H1 (cell line): ENCODE measurements at regions not wholly inside any gene's neighbourhood (a gene's known extent, or its start where the extent isn't known, plus 50 kb on each side); places are given as distances from the start of the nearest gene placed in this dataset.

Experiments used
- CTCF ChIA-PET: fragments of 300-600 bp; sonication (Branson Sonifier 250); formaldehyde crosslinking; loops from one replicate; lab custom pipeline; 2021; ENCODE audit not compliant: partially characterized antibody; lab: Charles Lee
- POLR2A ChIA-PET: fragments of 300-600 bp; sonication (Branson Sonifier 250); formaldehyde crosslinking; loops from one replicate; lab custom pipeline; 2021; ENCODE audit warnings: inconsistent platforms; ENCODE audit not compliant: partially characterized antibody; lab: Charles Lee
- DNase-seq, 2 experiments: peaks; one replicate each; pipeline versions ENCODE4 v3.0.0 to v3.0.0-alpha.2; 2010 to 2022; ENCODE audit warnings: low spot score in 2 of 2, low read depth in 1 of 2, mixed read lengths in 1 of 2
- FAIRE-seq: peaks from 2 replicates; lab custom pipeline; 2011; peaks lifted over from hg19 to GRCh38; lab: Jason Lieb, UNC
- H2AFZ ChIP-seq: 2 replicates; pipeline ENCODE4 v1.8.1; 2012; ENCODE audit warnings: low read length, inconsistent platforms
- H2AK5ac ChIP-seq: 2 replicates; pipeline ENCODE4 v1.6.1; 2013; ENCODE audit warnings: low read depth, low read length
- H2BK120ac ChIP-seq: replicated peaks from 2 replicates; pipeline ENCODE3; 2013; ENCODE audit warnings: low read depth, low read length, inconsistent platforms
- H2BK12ac ChIP-seq: 2 replicates; pipeline ENCODE4 v1.6.1; 2013; ENCODE audit warnings: low read depth, low read length
- H2BK15ac ChIP-seq: 2 replicates; pipeline ENCODE4 v1.6.1; 2013; ENCODE audit warnings: low read length
- H2BK20ac ChIP-seq: 2 replicates; pipeline ENCODE4 v1.6.1; 2013; ENCODE audit warnings: low read length
- H2BK5ac ChIP-seq: 2 replicates; pipeline ENCODE4 v1.6.1; 2013; ENCODE audit warnings: low read depth, low read length
- H3K14ac ChIP-seq: 2 replicates; pipeline ENCODE4 v1.6.1; 2013; ENCODE audit warnings: inconsistent platforms; ENCODE audit not compliant: insufficient read length
- H3K18ac ChIP-seq: 2 replicates; pipeline ENCODE4 v1.6.1; 2013; ENCODE audit warnings: low read length; ENCODE audit errors: extremely low read depth
- H3K23ac ChIP-seq: 2 replicates; pipeline ENCODE4 v1.6.1; 2013; ENCODE audit warnings: inconsistent platforms; ENCODE audit not compliant: insufficient read length
- H3K23me2 ChIP-seq: 2 replicates; pipeline ENCODE4 v1.6.1; 2013; ENCODE audit warnings: low read depth, low read length
- H3K27ac ChIP-seq: 2 replicates; pipeline ENCODE4 v1.6.1; 2011; ENCODE audit warnings: low read depth, low read length, inconsistent platforms
- H3K27me3 ChIP-seq, 4 experiments: replicated peaks in 1 of 4; 1 replicate in 1 of 4; 2 replicates in 3 of 4; pipeline versions ENCODE4 v1.6.1 to v1.8.1; 2011 to 2013; ENCODE audit warnings: low read length in 3 of 4, mild to moderate bottlenecking in 3 of 4, inconsistent platforms in 2 of 4, mixed read lengths in 2 of 4, moderate library complexity in 1 of 4; ENCODE audit not compliant: control insufficient read depth in 3 of 4, insufficient read depth in 3 of 4; ENCODE audit errors: extremely low read depth in 1 of 4
- H3K36me3 ChIP-seq, 4 experiments: 2 replicates each; pipeline versions ENCODE4 v1.6.1 to v1.8.1; 2011 to 2013; ENCODE audit warnings: mild to moderate bottlenecking in 4 of 4, low read length in 3 of 4, moderate library complexity in 2 of 4, control low read depth in 1 of 4, inconsistent platforms in 1 of 4; ENCODE audit not compliant: insufficient read depth in 4 of 4, control insufficient read depth in 2 of 4
- H3K4ac ChIP-seq: replicated peaks from 2 replicates; pipeline ENCODE3; 2013; ENCODE audit warnings: low read length, low read depth, mixed read lengths, inconsistent platforms; ENCODE audit not compliant: insufficient read length
- H3K4me1 ChIP-seq, 4 experiments: replicated peaks in 1 of 4; 1 replicate in 1 of 4; 2 replicates in 3 of 4; pipeline versions ENCODE4 v1.6.1 to v1.8.1; 2011 to 2013; ENCODE audit warnings: low read length in 3 of 4, inconsistent platforms in 2 of 4, mixed read lengths in 1 of 4; ENCODE audit not compliant: insufficient read depth in 4 of 4, control insufficient read depth in 3 of 4
- H3K4me2 ChIP-seq, 2 experiments: 2 replicates each; pipeline versions ENCODE4 v1.6.1 to v1.8.1; 2011 to 2013; ENCODE audit warnings: low read depth in 2 of 2, low read length in 2 of 2, control low read depth in 1 of 2, inconsistent platforms in 1 of 2, mild to moderate bottlenecking in 1 of 2; ENCODE audit not compliant: insufficient read depth in 1 of 2
- H3K4me3 ChIP-seq, 4 experiments: fragments of 200-600, 300-600 bp in 1 of 4; sonication (generic), shearing (Covaris generic), sonication (Bioruptor Twin) in 1 of 4; 2 replicates each; pipeline versions ENCODE4 v1.5.1 to v1.8.1; 2011 to 2016; ENCODE audit warnings: low read length in 4 of 4, low read depth in 3 of 4, control low read depth in 2 of 4, inconsistent platforms in 2 of 4, mild to moderate bottlenecking in 2 of 4, mixed read lengths in 1 of 4, moderate library complexity in 1 of 4; ENCODE audit not compliant: insufficient read depth in 2 of 4; ENCODE audit errors: extremely low read depth in 1 of 4
- H3K56ac ChIP-seq: replicated peaks from 2 replicates; pipeline ENCODE3; 2013; ENCODE audit warnings: low read depth, mild to moderate bottlenecking, mixed read lengths, low read length, inconsistent platforms; ENCODE audit not compliant: insufficient read length
- H3K79me1 ChIP-seq: 2 replicates; pipeline ENCODE4 v1.6.1; 2013; ENCODE audit warnings: low read depth, low read length, control low read depth
- H3K79me2 ChIP-seq, 2 experiments: 2 replicates each; pipeline versions ENCODE4 v1.6.1 to v1.8.1; 2012 to 2013; ENCODE audit warnings: low read length in 2 of 2, mild to moderate bottlenecking in 2 of 2, inconsistent platforms in 1 of 2; ENCODE audit not compliant: insufficient read depth in 2 of 2, control insufficient read depth in 1 of 2
- H3K9ac ChIP-seq, 4 experiments: replicated peaks in 1 of 4; 1 replicate in 1 of 4; 2 replicates in 3 of 4; pipeline versions ENCODE4 v1.6.1 to v1.8.1; 2011 to 2013; ENCODE audit warnings: low read depth in 3 of 4, low read length in 3 of 4, control low read depth in 2 of 4, mild to moderate bottlenecking in 2 of 4, moderate library complexity in 2 of 4, inconsistent platforms in 1 of 4; ENCODE audit errors: extremely low read depth in 1 of 4
- H3K9me3 ChIP-seq, 2 experiments: 2 replicates each; pipeline versions ENCODE4 v1.6.1 to v1.8.1; 2012 to 2013; ENCODE audit warnings: mild to moderate bottlenecking in 2 of 2, moderate library complexity in 2 of 2, control low read depth in 1 of 2, inconsistent platforms in 1 of 2, low read depth in 1 of 2, low read length in 1 of 2, mixed read lengths in 1 of 2; ENCODE audit not compliant: insufficient read depth in 2 of 2
- H4K20me1 ChIP-seq, 2 experiments: replicated peaks in 1 of 2; 2 replicates each; pipeline versions ENCODE3 to v1.8.1; 2011 to 2013; ENCODE audit warnings: inconsistent platforms in 2 of 2, low read length in 2 of 2, mild to moderate bottlenecking in 1 of 2; ENCODE audit not compliant: insufficient read depth in 2 of 2, control insufficient read depth in 1 of 2
- H4K5ac ChIP-seq: 2 replicates; pipeline ENCODE4 v1.6.1; 2013; ENCODE audit warnings: low read length, low read depth, mixed read lengths, inconsistent platforms; ENCODE audit not compliant: insufficient read length
- H4K8ac ChIP-seq: 2 replicates; pipeline ENCODE4 v1.8.0; 2013; ENCODE audit warnings: mild to moderate bottlenecking, moderate library complexity, low read length, inconsistent platforms; ENCODE audit not compliant: insufficient read depth; ENCODE audit errors: extremely low read depth
- H4K91ac ChIP-seq: replicated peaks from 2 replicates; pipeline ENCODE3; 2013; ENCODE audit warnings: low read length, mixed read lengths, inconsistent platforms; ENCODE audit not compliant: insufficient read length
- ATF3 ChIP-seq: IDR thresholded peaks from 2 replicates; pipeline ENCODE4 v1.6.1; 2011; ENCODE audit warnings: low read depth, mild to moderate bottlenecking, low read length; ENCODE audit not compliant: insufficient read depth
- BRCA1 ChIP-seq: IDR thresholded peaks from 2 replicates; pipeline ENCODE4 v1.6.1; 2012; ENCODE audit warnings: low read depth, low read length, improper control_type of control experiment
- EGR1 ChIP-seq: IDR thresholded peaks from 2 replicates; pipeline ENCODE4 v1.6.1; 2011; ENCODE audit warnings: low read depth, low read length, borderline replicate concordance
- EP300 ChIP-seq, 2 experiments: IDR thresholded peaks; 1 replicate in 1 of 2; 2 replicates in 1 of 2; pipeline ENCODE4 v1.6.1; 2011 to 2012; ENCODE audit warnings: low read depth in 2 of 2, low read length in 2 of 2, mild to moderate bottlenecking in 2 of 2, borderline replicate concordance in 1 of 2, inconsistent platforms in 1 of 2, moderate library complexity in 1 of 2
- HDAC6 ChIP-seq: IDR thresholded peaks from one replicate; pipeline ENCODE4 v1.7.1; 2012; ENCODE audit warnings: low read depth, mild to moderate bottlenecking, inconsistent platforms, low read length, moderate library complexity
- JUND ChIP-seq: IDR thresholded peaks from 2 replicates; pipeline ENCODE4 v1.6.1; 2011; ENCODE audit warnings: mild to moderate bottlenecking, improper control_type of control experiment, low read length
- MAX ChIP-seq: IDR thresholded peaks from 2 replicates; pipeline ENCODE4 v1.6.1; 2012; ENCODE audit warnings: inconsistent platforms
- PHF8 ChIP-seq: fragments of 200-600 bp; sonication (generic); conservative IDR thresholded peaks from 2 replicates; pipeline ENCODE4 v1.7.1; 2012; ENCODE audit warnings: low read depth, mild to moderate bottlenecking, inconsistent platforms, low read length, moderate library complexity
- SAP30 ChIP-seq: fragments of 300-600 bp; sonication (generic); IDR thresholded peaks from 2 replicates; pipeline ENCODE4 v1.7.1; 2012; ENCODE audit warnings: low read length, moderate library complexity, mild to moderate bottlenecking, inconsistent platforms; ENCODE audit not compliant: insufficient read depth, insufficient replicate concordance
- SIX5 ChIP-seq: IDR thresholded peaks from 2 replicates; pipeline ENCODE4 v1.6.1; 2011; ENCODE audit warnings: mild to moderate bottlenecking, low read depth, low read length
- SP1 ChIP-seq: IDR thresholded peaks from 2 replicates; pipeline ENCODE4 v1.6.1; 2011; ENCODE audit warnings: low read depth, low read length
- SP2 ChIP-seq: IDR thresholded peaks from 2 replicates; pipeline ENCODE4 v1.6.1; 2012; ENCODE audit warnings: mild to moderate bottlenecking, low read length, inconsistent platforms
- TAF7 ChIP-seq: optimal IDR thresholded peaks from 2 replicates; pipeline ENCODE3; 2011; ENCODE audit warnings: low read depth, mild to moderate bottlenecking, inconsistent platforms, low read length, moderate library complexity, borderline replicate concordance
- TBP ChIP-seq: IDR thresholded peaks from 2 replicates; pipeline ENCODE4 v1.6.1; 2011; ENCODE audit warnings: low read depth, low read length, improper control_type of control experiment
- TEAD4 ChIP-seq: IDR thresholded peaks from 2 replicates; pipeline ENCODE4 v1.6.1; 2012; ENCODE audit warnings: low read depth, low read length, inconsistent platforms, mixed read lengths
- WGBS, 2 experiments: shearing (Covaris generic) in 1 of 2; methylation state at CpG; one replicate each; pipeline versions ENCODE4 v1.1.6 to v1.1.7; 2013 to 2015; ENCODE audit warnings: low lambda C conversion rate in 2 of 2, mixed read lengths in 2 of 2, inconsistent platforms in 1 of 2, low coverage in 1 of 2, missing lambda C conversion rate in 1 of 2; ENCODE audit not compliant: insufficient replicate concordance in 2 of 2, insufficient coverage in 1 of 2, insufficient read length in 1 of 2; ENCODE audit errors: extremely low coverage in 1 of 2, missing lambda C conversion rate in 1 of 2; 5-methylcytosine and 5-hydroxymethylcytosine counted together

GRCh38 chr10:29815572-29815971 lies 180.8 kb upstream of the SVIL start:
- Histone ChIP-seq H3K9me3 (no peaks in the 10 kb centered on the region), H3K36me3 (no peaks in the 10 kb centered on the region), H2AK5ac (no peak overlapping the region), H3K27ac (no peak overlapping the region), H3K79me1 (no peaks in the 10 kb centered on the region), H3K27me3 (no peaks in the 10 kb centered on the region; a peak in 1 of 7 replicates), H2AFZ (no peak overlapping the region), H4K20me1 (no peaks in the 10 kb centered on the region), H2BK120ac (no peak overlapping the region), H2BK5ac (no peak overlapping the region), H4K91ac (no peak overlapping the region), H3K4me2 (no peak overlapping the region), H3K14ac (no peak overlapping the region), H4K5ac (no peak overlapping the region), H2BK20ac (no peak overlapping the region), H2BK15ac (no peak overlapping the region), H3K9ac (no peak overlapping the region), H3K18ac (no peak overlapping the region), H3K4ac (no peak overlapping the region), H4K8ac (no peak overlapping the region), H3K4me1 (no peaks in the 10 kb centered on the region), H2BK12ac (no peak overlapping the region), H3K23ac (no peak overlapping the region), H3K23me2 (no peaks in the 10 kb centered on the region; the same call in 1 of the 2 replicates), H3K4me3 (no peak overlapping the region), H3K56ac (no peak overlapping the region), H3K79me2 (no peaks in the 10 kb centered on the region)
- WGBS, 2 experiments = 71% methylated on average over 2 of the region's 2 CpGs; no CpG with 5 or more reads in 1 of the 2 experiments
- ChIA-PET POLR2A (no interaction called here), CTCF (interaction anchor here (0.6 to 1.3 kb wide), 3 partner anchors 34 to 183 kb away, joined by 3 to 5 read pairs (median 4); no protein-coding TSS in a partner anchor)
- FAIRE-seq (no peak), DNase-seq (no peak)
- TF ChIP-seq SAP30 = no peak
- no peak for TF ChIP-seq ATF3
- no peak for TF ChIP-seq PHF8
- no peak for TF ChIP-seq SP2
- no peak for TF ChIP-seq TAF7
- TF ChIP-seq SP1 = no peak
- TF ChIP-seq TBP = no peak
- TF ChIP-seq HDAC6 = no peak
- no peak for TF ChIP-seq BRCA1
- TF ChIP-seq SIX5 = no peak
- TF ChIP-seq TEAD4 = no peak
- TF ChIP-seq MAX = no peak
- TF ChIP-seq EP300 (IDR thresholded peaks at IDR 0.05; ENCODE audit: borderline replicate concordance in 1 of 2, low read depth in 2 of 2, low read length in 2 of 2) = no peak
- no peak for TF ChIP-seq JUND
- TF ChIP-seq EGR1 = no peak
